ENCODE measurements at regions not wholly inside any gene's neighbourhood (a gene's known extent, or its start where the extent isn't known, plus 50 kb on each side); places are given as distances from the start of the nearest gene placed in this dataset.

- TF ChIP-seq CTCF (IDR thresholded peaks at IDR 0.05): no peak
- no peak for TF ChIP-seq POLR2A (IDR thresholded peaks at IDR 0.05)
These were observed 105.2 kb upstream of the IMMP2L start for GRCh38 chr7:111667488-111667887.

Measured in sigmoid colon (tissue), 3 donors.